ENCODE measurements at regions not wholly inside any gene's neighbourhood (a gene's known extent, or its start where the extent isn't known, plus 50 kb on each side); places are given as distances from the start of the nearest gene placed in this dataset.

- Mint-ChIP-seq H3K27ac (ENCODE audit: low read depth) (no peak overlapping the region), H3K4me3 (no peak overlapping the region), H3K27me3 (peaks cover 2% of the 10 kb centered on the region), H3K4me1 (no peaks in the 10 kb centered on the region), H3K9me3 (no peaks in the 10 kb centered on the region), H3K36me3 (ENCODE audit: insufficient read depth) (peaks cover 1% of the 10 kb centered on the region)
- ATAC-seq (replicated peaks; ENCODE audit: extremely low read depth, poor library complexity, severe bottlenecking), result no peak
- no peak for DNase-seq (ENCODE audit: low spot score in 2 of 2)
Observed at GRCh38 chr4:56086561-56086960, 137.8 kb downstream of the CEP135 start.

- Mint-ChIP-seq H3K27ac (ENCODE audit: low read depth) (no peak overlapping the region), H3K9me3 (no peaks in the 10 kb centered on the region), H3K4me3 (no peak overlapping the region), H3K36me3 (ENCODE audit: insufficient read depth) (peaks cover 1% of the 10 kb centered on the region), H3K27me3 (no peaks in the 10 kb centered on the region), H3K4me1 (no peaks in the 10 kb centered on the region)
- DNase-seq (ENCODE audit: low spot score in 2 of 2) (no peak), ATAC-seq (replicated peaks; ENCODE audit: extremely low read depth, poor library complexity, severe bottlenecking) (no peak)
Observed at GRCh38 chr4:56086073-56086541, 137.4 kb downstream of the CEP135 start.

- H3K9me3 Mint-ChIP-seq, result no peaks in the 10 kb centered on the region
- H3K27me3 Mint-ChIP-seq, result no peaks in the 10 kb centered on the region
- H3K4me1 Mint-ChIP-seq, result no peaks in the 10 kb centered on the region
- peaks cover 1% of the 10 kb centered on the region for H3K36me3 Mint-ChIP-seq (ENCODE audit: insufficient read depth)
- no peak overlapping the region for H3K27ac Mint-ChIP-seq (ENCODE audit: low read depth)
- ATAC-seq (replicated peaks; ENCODE audit: extremely low read depth, poor library complexity, severe bottlenecking) (no peak), DNase-seq (ENCODE audit: low spot score in 2 of 2) (no peak)
- no peak overlapping the region for H3K4me3 Mint-ChIP-seq
Observed at GRCh38 chr4:56085275-56085674, 136.5 kb downstream of the CEP135 start.

- Mint-ChIP-seq H3K4me3 (no peak overlapping the region), H3K36me3 (ENCODE audit: insufficient read depth) (peaks cover 1% of the 10 kb centered on the region), H3K27ac (ENCODE audit: low read depth) (no peak overlapping the region), H3K27me3 (no peaks in the 10 kb centered on the region), H3K4me1 (no peaks in the 10 kb centered on the region), H3K9me3 (no peaks in the 10 kb centered on the region)
- ATAC-seq (replicated peaks; ENCODE audit: extremely low read depth, poor library complexity, severe bottlenecking), result no peak
- no peak for DNase-seq (ENCODE audit: low spot score in 2 of 2)
Observed at GRCh38 chr4:56084851-56085250, 136.1 kb downstream of the CEP135 start.
